Suprapubic skin (tissue), 4 donors: ENCODE measurements at regions not wholly inside any gene's neighbourhood (a gene's known extent, or its start where the extent isn't known, plus 50 kb on each side); places are given as distances from the start of the nearest gene placed in this dataset.

Experiments used
- POLR2A ChIP-seq, 2 donors: fragments of 450-650 bp; IDR thresholded peaks; one replicate each; pipeline ENCODE4 v1.6.1; 2017; ENCODE audit warnings: antibody characterized with exemption in 2 of 2, mild to moderate bottlenecking in 2 of 2, moderate library complexity in 2 of 2
- POLR2AphosphoS5 ChIP-seq, 3 donors: sonication (generic); formaldehyde crosslinking; IDR thresholded peaks; one replicate each; pipeline ENCODE4 v1.6.1; 2017; ENCODE audit warnings: antibody characterized with exemption in 3 of 3
- TF ChIP-seq, protein P1 (sequence below), 2 donors: fragments of 200-600 bp in 1 of 2; fragments of 450-650 bp in 1 of 2; sonication (generic) in 1 of 2; IDR thresholded peaks; one replicate each; pipeline ENCODE4 v1.5.1; 2016 to 2019; ENCODE audit warnings: antibody characterized with exemption in 2 of 2, mild to moderate bottlenecking in 1 of 2, moderate library complexity in 1 of 2

DNA sequence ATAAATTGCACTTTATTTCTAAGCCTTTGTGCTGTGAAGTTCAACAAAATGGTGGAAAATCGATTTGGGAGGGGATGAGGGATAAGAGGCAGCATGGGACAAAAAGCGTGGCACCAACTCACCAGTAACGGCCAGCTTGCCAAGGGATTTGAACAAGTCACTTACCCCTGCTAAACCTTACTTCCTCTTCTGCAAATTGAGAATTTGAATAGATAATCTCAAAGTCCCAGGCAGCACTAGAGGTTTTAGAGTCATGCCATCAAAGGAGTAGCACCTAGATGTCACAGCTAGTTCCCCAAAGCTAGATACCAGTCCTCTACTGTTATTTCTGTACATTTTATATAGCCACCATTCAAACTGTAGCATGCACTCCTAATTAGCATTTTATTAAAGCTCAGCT lies 83.7 kb upstream of the VRK2 start:
- TF ChIP-seq, protein P1, sequence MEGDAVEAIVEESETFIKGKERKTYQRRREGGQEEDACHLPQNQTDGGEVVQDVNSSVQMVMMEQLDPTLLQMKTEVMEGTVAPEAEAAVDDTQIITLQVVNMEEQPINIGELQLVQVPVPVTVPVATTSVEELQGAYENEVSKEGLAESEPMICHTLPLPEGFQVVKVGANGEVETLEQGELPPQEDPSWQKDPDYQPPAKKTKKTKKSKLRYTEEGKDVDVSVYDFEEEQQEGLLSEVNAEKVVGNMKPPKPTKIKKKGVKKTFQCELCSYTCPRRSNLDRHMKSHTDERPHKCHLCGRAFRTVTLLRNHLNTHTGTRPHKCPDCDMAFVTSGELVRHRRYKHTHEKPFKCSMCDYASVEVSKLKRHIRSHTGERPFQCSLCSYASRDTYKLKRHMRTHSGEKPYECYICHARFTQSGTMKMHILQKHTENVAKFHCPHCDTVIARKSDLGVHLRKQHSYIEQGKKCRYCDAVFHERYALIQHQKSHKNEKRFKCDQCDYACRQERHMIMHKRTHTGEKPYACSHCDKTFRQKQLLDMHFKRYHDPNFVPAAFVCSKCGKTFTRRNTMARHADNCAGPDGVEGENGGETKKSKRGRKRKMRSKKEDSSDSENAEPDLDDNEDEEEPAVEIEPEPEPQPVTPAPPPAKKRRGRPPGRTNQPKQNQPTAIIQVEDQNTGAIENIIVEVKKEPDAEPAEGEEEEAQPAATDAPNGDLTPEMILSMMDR (IDR thresholded peaks at IDR 0.05): no peak
- no peak for TF ChIP-seq POLR2A (IDR thresholded peaks at IDR 0.05)
- no peak for TF ChIP-seq POLR2AphosphoS5 (IDR thresholded peaks at IDR 0.05)
